ENCODE measurements at regions not wholly inside any gene's neighbourhood (a gene's known extent, or its start where the extent isn't known, plus 50 kb on each side); places are given as distances from the start of the nearest gene placed in this dataset.

GRCh38 chr20:37596890-37597536 lies 69.3 kb upstream of the BLCAP start:
- no peak for DNase-seq

GRCh38 chr20:37596168-37596567 lies 68.5 kb upstream of the BLCAP start:
- DNase-seq, result no peak

GRCh38 chr20:37593710-37594109 lies 66.0 kb upstream of the BLCAP start:
- DNase-seq, result no peak

GRCh38 chr20:37590938-37591490 lies 63.3 kb upstream of the BLCAP start:
- DNase-seq, result no peak

GRCh38 chr20:37586078-37586477 lies 58.4 kb upstream of the BLCAP start:
- no peak for DNase-seq

GRCh38 chr20:37584238-37584807 lies 56.6 kb upstream of the BLCAP start:
- DNase-seq, result no peak

- no peak for DNase-seq
Measured at GRCh38 chr20:37581246-37581645, 53.6 kb upstream of the BLCAP start.

GRCh38 chr20:37580069-37580468 lies 52.4 kb upstream of the BLCAP start:
- DNase-seq, result no peak

GRCh38 chr20:37579106-37579505 lies 51.4 kb upstream of the BLCAP start:
- no peak for DNase-seq

GRCh38 chr20:37577981-37578380 lies 50.3 kb upstream of the BLCAP start:
- no peak for DNase-seq

Data from RPMI8226 (cell line).